Keratinocyte (primary cell): ENCODE measurements at regions not wholly inside any gene's neighbourhood (a gene's known extent, or its start where the extent isn't known, plus 50 kb on each side); places are given as distances from the start of the nearest gene placed in this dataset.

Source experiments
- EZH2 ChIP-seq: IDR thresholded peaks from one replicate; pipeline ENCODE4 v1.6.1; 2012; ENCODE audit warnings: inconsistent platforms, mild to moderate bottlenecking, low read length, moderate library complexity
- TF ChIP-seq, protein P1 (sequence below), 3 experiments: IDR thresholded peaks in 1 of 3; conservative IDR thresholded peaks in 1 of 3; optimal IDR thresholded peaks in 1 of 3; 2 replicates in 2 of 3; 3 replicates in 1 of 3; pipeline versions ENCODE3 to v1.5.1; 2011; ENCODE audit warnings: low read length in 3 of 3, mild to moderate bottlenecking in 3 of 3, moderate library complexity in 2 of 3, control low read depth in 1 of 3, inconsistent platforms in 1 of 3; ENCODE audit not compliant: insufficient read depth in 2 of 3; ENCODE audit errors: extremely low read depth in 1 of 3

DNA sequence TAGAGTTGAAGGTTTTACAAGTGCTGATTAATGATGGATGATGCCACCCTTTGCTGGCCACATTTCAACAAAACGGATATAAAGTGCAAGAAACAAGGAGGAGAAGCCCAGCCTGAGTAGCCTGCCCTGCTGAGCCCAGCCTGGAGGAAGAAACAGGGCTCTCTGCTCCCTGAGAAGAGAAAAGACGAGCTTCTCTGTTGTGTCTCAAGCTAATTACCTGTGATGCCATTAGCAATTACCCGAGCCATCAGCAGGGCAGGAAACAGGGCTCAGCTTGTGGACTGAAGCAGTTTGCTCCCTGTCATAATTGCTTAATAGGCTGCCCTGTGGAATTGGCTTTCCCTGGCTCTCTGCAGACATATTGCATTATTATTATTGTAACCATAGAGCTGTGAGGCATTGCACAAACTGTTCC lies 709.3 kb upstream of the AUTS2 start:
- TF ChIP-seq, protein P1, sequence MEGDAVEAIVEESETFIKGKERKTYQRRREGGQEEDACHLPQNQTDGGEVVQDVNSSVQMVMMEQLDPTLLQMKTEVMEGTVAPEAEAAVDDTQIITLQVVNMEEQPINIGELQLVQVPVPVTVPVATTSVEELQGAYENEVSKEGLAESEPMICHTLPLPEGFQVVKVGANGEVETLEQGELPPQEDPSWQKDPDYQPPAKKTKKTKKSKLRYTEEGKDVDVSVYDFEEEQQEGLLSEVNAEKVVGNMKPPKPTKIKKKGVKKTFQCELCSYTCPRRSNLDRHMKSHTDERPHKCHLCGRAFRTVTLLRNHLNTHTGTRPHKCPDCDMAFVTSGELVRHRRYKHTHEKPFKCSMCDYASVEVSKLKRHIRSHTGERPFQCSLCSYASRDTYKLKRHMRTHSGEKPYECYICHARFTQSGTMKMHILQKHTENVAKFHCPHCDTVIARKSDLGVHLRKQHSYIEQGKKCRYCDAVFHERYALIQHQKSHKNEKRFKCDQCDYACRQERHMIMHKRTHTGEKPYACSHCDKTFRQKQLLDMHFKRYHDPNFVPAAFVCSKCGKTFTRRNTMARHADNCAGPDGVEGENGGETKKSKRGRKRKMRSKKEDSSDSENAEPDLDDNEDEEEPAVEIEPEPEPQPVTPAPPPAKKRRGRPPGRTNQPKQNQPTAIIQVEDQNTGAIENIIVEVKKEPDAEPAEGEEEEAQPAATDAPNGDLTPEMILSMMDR (optimal IDR thresholded peaks at IDR 0.05 in 1 of 3, IDR thresholded peaks at IDR 0.05 in 1 of 3, conservative IDR thresholded peaks at IDR 0.05 in 1 of 3; ENCODE audit: extremely low read depth in 1 of 3, insufficient read depth in 2 of 3, low read length in 3 of 3): no peak
- no peak for TF ChIP-seq EZH2
